ENCODE measurements at regions not wholly inside any gene's neighbourhood (a gene's known extent, or its start where the extent isn't known, plus 50 kb on each side); places are given as distances from the start of the nearest gene placed in this dataset.
"Not testable (repeated sequence)": the region's sequence is repeated elsewhere in the genome, so short reads cannot be mapped to it uniquely, and the experiment has no call there.

DNA sequence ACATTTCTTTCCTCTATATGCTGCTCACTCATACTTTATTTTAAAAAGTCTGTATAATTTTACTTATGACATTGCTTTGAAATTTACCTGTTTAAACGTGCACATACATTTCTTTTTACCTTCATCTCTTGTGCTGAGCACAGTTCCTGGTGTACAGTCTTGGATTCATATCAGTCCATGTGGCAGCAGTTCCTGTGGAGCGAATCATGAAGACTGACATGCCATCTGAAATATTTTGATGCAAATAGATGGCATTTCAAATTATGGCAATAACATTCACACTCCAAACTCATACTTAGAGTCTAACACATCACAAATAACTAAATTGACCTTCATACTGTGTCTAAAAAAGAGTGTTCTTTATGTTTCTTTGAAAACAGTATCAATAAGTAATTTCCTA, 90.3 kb upstream of the CDH2 start:
- no peak for DNase-seq (ENCODE audit: low spot score)

GRCh38 chr18:28256166-28256565, 79.2 kb upstream of the CDH2 start:
- no peak for DNase-seq (ENCODE audit: low spot score)

- DNase-seq (ENCODE audit: low spot score) = no peak
Observed at GRCh38 chr18:28248653-28249052, 71.7 kb upstream of the CDH2 start.

DNA sequence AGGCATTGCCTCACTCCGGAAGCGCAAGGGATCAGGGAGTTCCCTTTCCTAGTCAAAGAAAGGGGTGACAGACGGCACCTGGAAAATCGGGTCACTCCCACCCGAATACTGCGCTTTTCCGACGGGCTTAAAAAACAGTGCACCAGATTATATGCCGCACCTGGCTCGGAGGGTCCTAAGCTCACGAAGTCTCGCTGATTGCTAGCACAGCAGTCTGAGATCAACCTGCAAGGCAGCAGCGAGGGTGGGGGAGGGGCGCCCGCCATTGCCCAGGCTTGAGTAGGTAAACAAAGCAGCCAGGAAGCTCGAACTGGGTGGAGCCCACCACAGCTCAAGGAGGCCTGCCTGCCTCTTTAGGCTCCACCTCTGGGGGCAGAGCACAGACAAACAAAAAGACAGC, 63.7 kb upstream of the CDH2 start:
- DNase-seq (ENCODE audit: low spot score) = not testable (repeated sequence)

DNA sequence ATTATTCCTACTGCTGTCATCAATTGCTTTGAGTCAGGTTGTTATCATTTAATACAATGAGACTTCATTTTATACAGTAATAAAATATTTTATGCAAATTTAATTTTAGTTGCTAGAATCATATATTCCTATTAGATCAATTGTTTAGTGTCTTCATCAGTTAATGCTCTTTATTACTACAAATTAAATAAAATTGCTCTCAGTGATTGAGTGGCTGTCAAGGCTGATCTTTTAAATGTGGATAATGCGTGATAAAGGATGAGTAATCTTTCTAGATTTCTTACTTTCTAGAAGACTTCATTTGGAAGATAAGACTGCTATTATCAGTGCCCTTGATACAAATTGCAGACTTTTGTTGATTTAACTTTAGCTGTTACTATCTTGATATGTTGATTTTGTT, 59.6 kb upstream of the CDH2 start:
- DNase-seq (ENCODE audit: low spot score) = no peak
